Mucosa of gallbladder (tissue), 1 donor: ENCODE measurements at regions not wholly inside any gene's neighbourhood (a gene's known extent, or its start where the extent isn't known, plus 50 kb on each side); places are given as distances from the start of the nearest gene placed in this dataset.
"Not testable (repeated sequence)": the region's sequence is repeated elsewhere in the genome, so short reads cannot be mapped to it uniquely, and the experiment has no call there.

ENCODE experiments used
- DNase-seq: peaks from one replicate; pipeline ENCODE4 v3.0.0-alpha.2; 2020; ENCODE audit warnings: low spot score
- donor health status: DM: no; HTN: no; CAD: no.

GRCh38 chr7:152594801-152595200, 81.1 kb downstream of the XRCC2 start:
- no peak for DNase-seq

- DNase-seq, result no peak
These were observed 84.0 kb downstream of the XRCC2 start for GRCh38 chr7:152591976-152592375.

GRCh38 chr7:152590481-152590880, 85.5 kb downstream of the XRCC2 start:
- DNase-seq, result no peak

- not testable (repeated sequence) for DNase-seq
These were observed 86.1 kb downstream of the XRCC2 start for GRCh38 chr7:152589821-152590220.

GRCh38 chr7:152588350-152588749, 87.6 kb downstream of the XRCC2 start:
- no peak for DNase-seq

GRCh38 chr7:152587366-152587765, 88.6 kb downstream of the XRCC2 start:
- no peak for DNase-seq

GRCh38 chr7:152583006-152583405, 92.9 kb downstream of the XRCC2 start:
- DNase-seq, result no peak

GRCh38 chr7:152579070-152579469, 96.9 kb downstream of the XRCC2 start:
- DNase-seq, result no peak

- DNase-seq, result no peak
These were observed 98.6 kb downstream of the XRCC2 start for GRCh38 chr7:152577339-152577738.

GRCh38 chr7:152574892-152575548, 100.9 kb downstream of the XRCC2 start:
- no peak for DNase-seq

- DNase-seq, result not testable (repeated sequence)
These were observed 102.8 kb downstream of the XRCC2 start for GRCh38 chr7:152573186-152573585.

- no peak for DNase-seq
These were observed 103.8 kb downstream of the XRCC2 start for GRCh38 chr7:152572101-152572500.

- DNase-seq, result no peak
These were observed 104.9 kb downstream of the XRCC2 start for GRCh38 chr7:152571068-152571467.

- no peak for DNase-seq
These were observed 107.0 kb downstream of the XRCC2 start for GRCh38 chr7:152568972-152569371.

GRCh38 chr7:152565731-152566130, 110.2 kb downstream of the XRCC2 start:
- DNase-seq, result no peak

GRCh38 chr7:152564656-152565250, 111.2 kb downstream of the XRCC2 start:
- DNase-seq, result no peak

- no peak for DNase-seq
These were observed 119.8 kb downstream of the XRCC2 start for GRCh38 chr7:152556013-152556755.

- DNase-seq, result no peak
These were observed 118.0 kb upstream of the KMT2C start for GRCh38 chr7:152553671-152554317.

- DNase-seq, result no peak
These were observed 115.7 kb upstream of the KMT2C start for GRCh38 chr7:152551304-152552036.

GRCh38 chr7:152544971-152545619, 109.3 kb upstream of the KMT2C start:
- no peak for DNase-seq

- DNase-seq, result no peak
These were observed 108.7 kb upstream of the KMT2C start for GRCh38 chr7:152544481-152544927.
